GM12878 (cell line): ENCODE measurements at regions not wholly inside any gene's neighbourhood (a gene's known extent, or its start where the extent isn't known, plus 50 kb on each side); places are given as distances from the start of the nearest gene placed in this dataset.

Experiments used
- CBX5 ChIP-seq: sonication (generic); IDR thresholded peaks from 2 replicates; pipeline ENCODE4 v1.6.1; 2016; ENCODE audit warnings: low read depth, moderate library complexity, mild to moderate bottlenecking, inconsistent platforms
- CHD2 ChIP-seq: IDR thresholded peaks from 2 replicates; pipeline ENCODE4 v1.6.1; 2011; ENCODE audit warnings: low read depth, low read length, improper control_type of control experiment, borderline replicate concordance
- CTCF ChIP-seq, 3 experiments: IDR thresholded peaks in 2 of 3; conservative IDR thresholded peaks in 1 of 3; 2 replicates each; pipeline ENCODE4 v1.5.1; 2011; ENCODE audit warnings: low read depth in 3 of 3, low read length in 3 of 3, mild to moderate bottlenecking in 3 of 3, control low read depth in 2 of 3, moderate library complexity in 2 of 3, inconsistent platforms in 1 of 3, mixed read lengths in 1 of 3; ENCODE audit not compliant: control insufficient read depth in 2 of 3, insufficient read depth in 1 of 3; ENCODE audit errors: extremely low read depth in 1 of 3
- CUX1 ChIP-seq: IDR thresholded peaks from 2 replicates; pipeline ENCODE4 v1.6.1; 2012; ENCODE audit warnings: improper control_type of control experiment, low read depth, low read length; ENCODE audit not compliant: insufficient replicate concordance
- EGR1 ChIP-seq, 2 experiments: IDR thresholded peaks; 1 replicate in 1 of 2; 2 replicates in 1 of 2; pipeline ENCODE4 v1.6.1; 2011 to 2012; ENCODE audit warnings: low read depth in 2 of 2, low read length in 2 of 2, borderline replicate concordance in 1 of 2, mild to moderate bottlenecking in 1 of 2, moderate library complexity in 1 of 2
- EZH2 ChIP-seq: IDR thresholded peaks from 2 replicates; pipeline ENCODE4 v1.6.1; 2012; ENCODE audit warnings: low read depth, mild to moderate bottlenecking, control low read depth, inconsistent platforms, low read length, borderline replicate concordance; ENCODE audit not compliant: control insufficient read depth
- NR2C2 ChIP-seq: IDR thresholded peaks from 2 replicates; pipeline ENCODE4 v1.6.1; 2011; ENCODE audit warnings: borderline replicate concordance, low read depth; ENCODE audit not compliant: control insufficient read depth, insufficient read length
- POLR2A ChIP-seq: IDR thresholded peaks from 2 replicates; pipeline ENCODE4 v1.6.1; 2011; ENCODE audit warnings: low read depth, mild to moderate bottlenecking, low read length
- SIN3A ChIP-seq: IDR thresholded peaks from 2 replicates; pipeline ENCODE4 v1.6.1; 2012; ENCODE audit warnings: low read depth, low read length, improper control_type of control experiment
- YY1 ChIP-seq: IDR thresholded peaks from 2 replicates; pipeline ENCODE4 v1.6.1; 2011; ENCODE audit warnings: low read depth, mild to moderate bottlenecking, low read length
- TF ChIP-seq, protein P1 (sequence below): IDR thresholded peaks from 2 replicates; pipeline ENCODE4 v1.6.1; 2012; ENCODE audit warnings: mild to moderate bottlenecking, low read depth, low read length

- TF ChIP-seq CUX1: no peak
- TF ChIP-seq SIN3A: no peak
- no peak for TF ChIP-seq CTCF (IDR thresholded peaks at IDR 0.05 in 2 of 3, conservative IDR thresholded peaks at IDR 0.05 in 1 of 3; ENCODE audit: control insufficient read depth in 2 of 3, extremely low read depth in 1 of 3, insufficient read depth in 1 of 3, low read depth in 3 of 3, low read length in 3 of 3)
- no peak for TF ChIP-seq EZH2
- TF ChIP-seq YY1: no peak
- TF ChIP-seq NR2C2: no peak
- TF ChIP-seq POLR2A: no peak
- TF ChIP-seq, protein P1, sequence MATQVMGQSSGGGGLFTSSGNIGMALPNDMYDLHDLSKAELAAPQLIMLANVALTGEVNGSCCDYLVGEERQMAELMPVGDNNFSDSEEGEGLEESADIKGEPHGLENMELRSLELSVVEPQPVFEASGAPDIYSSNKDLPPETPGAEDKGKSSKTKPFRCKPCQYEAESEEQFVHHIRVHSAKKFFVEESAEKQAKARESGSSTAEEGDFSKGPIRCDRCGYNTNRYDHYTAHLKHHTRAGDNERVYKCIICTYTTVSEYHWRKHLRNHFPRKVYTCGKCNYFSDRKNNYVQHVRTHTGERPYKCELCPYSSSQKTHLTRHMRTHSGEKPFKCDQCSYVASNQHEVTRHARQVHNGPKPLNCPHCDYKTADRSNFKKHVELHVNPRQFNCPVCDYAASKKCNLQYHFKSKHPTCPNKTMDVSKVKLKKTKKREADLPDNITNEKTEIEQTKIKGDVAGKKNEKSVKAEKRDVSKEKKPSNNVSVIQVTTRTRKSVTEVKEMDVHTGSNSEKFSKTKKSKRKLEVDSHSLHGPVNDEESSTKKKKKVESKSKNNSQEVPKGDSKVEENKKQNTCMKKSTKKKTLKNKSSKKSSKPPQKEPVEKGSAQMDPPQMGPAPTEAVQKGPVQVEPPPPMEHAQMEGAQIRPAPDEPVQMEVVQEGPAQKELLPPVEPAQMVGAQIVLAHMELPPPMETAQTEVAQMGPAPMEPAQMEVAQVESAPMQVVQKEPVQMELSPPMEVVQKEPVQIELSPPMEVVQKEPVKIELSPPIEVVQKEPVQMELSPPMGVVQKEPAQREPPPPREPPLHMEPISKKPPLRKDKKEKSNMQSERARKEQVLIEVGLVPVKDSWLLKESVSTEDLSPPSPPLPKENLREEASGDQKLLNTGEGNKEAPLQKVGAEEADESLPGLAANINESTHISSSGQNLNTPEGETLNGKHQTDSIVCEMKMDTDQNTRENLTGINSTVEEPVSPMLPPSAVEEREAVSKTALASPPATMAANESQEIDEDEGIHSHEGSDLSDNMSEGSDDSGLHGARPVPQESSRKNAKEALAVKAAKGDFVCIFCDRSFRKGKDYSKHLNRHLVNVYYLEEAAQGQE: no peak
- TF ChIP-seq CBX5: no peak
- no peak for TF ChIP-seq CHD2
- no peak for TF ChIP-seq EGR1 (IDR thresholded peaks at IDR 0.05; ENCODE audit: borderline replicate concordance in 1 of 2, low read depth in 2 of 2, low read length in 2 of 2)
Observed at GRCh38 chr10:47230957-47231356, 69.0 kb upstream of the GDF10 start.
